ENCODE measurements at regions not wholly inside any gene's neighbourhood (a gene's known extent, or its start where the extent isn't known, plus 50 kb on each side); places are given as distances from the start of the nearest gene placed in this dataset.

- ATAC-seq (replicated peaks): peak; percentile 87
- H3K36me3 Mint-ChIP-seq (ENCODE audit: low read depth): no peaks in the 10 kb centered on the region
- H3K4me1 Mint-ChIP-seq: peaks cover 26% of the 10 kb centered on the region
These were observed 51.8 kb upstream of the TEX48 start for GRCh38 chr9:114733816-114734215.

GRCh38 chr9:114732823-114733222 lies 50.8 kb upstream of the TEX48 start:
- no peak for ATAC-seq (replicated peaks)
- Mint-ChIP-seq H3K4me1 (peaks cover 28% of the 10 kb centered on the region), H3K4me3 (no peak overlapping the region), H3K27me3 (no peaks in the 10 kb centered on the region), H3K36me3 (ENCODE audit: low read depth) (no peaks in the 10 kb centered on the region), H3K27ac (no peak overlapping the region), H3K9me3 (peaks cover 4% of the 10 kb centered on the region)

More at GRCh38 chr9:114733816-114734215, 51.8 kb upstream of the TEX48 start:
- Mint-ChIP-seq H3K27me3 (no peaks in the 10 kb centered on the region), H3K27ac (peak overlapping the region; percentile 33), H3K4me3 (peak overlapping the region; percentile 56), H3K9me3 (no peaks in the 10 kb centered on the region)
